ENCODE measurements at regions not wholly inside any gene's neighbourhood (a gene's known extent, or its start where the extent isn't known, plus 50 kb on each side); places are given as distances from the start of the nearest gene placed in this dataset.

GRCh38 chr6:132041706-132042105, 90.5 kb upstream of the CCN2 start:
- Histone ChIP-seq H3K9me3 (no peaks in the 10 kb centered on the region), H3K4me1 (no peaks in the 10 kb centered on the region), H3K27me3 (no peaks in the 10 kb centered on the region), H3K27ac (no peak overlapping the region), H3K4me3 (no peak overlapping the region), H3K36me3 (no peaks in the 10 kb centered on the region)
- WGBS, 5 donors: 90 to 94% (median 91%) methylated on average over 3 of the region's 3 CpGs
- no peak for DNase-seq
- TF ChIP-seq POLR2AphosphoS5 (IDR thresholded peaks at IDR 0.05) (no peak), POLR2A (IDR thresholded peaks at IDR 0.05) (no peak), EP300 (IDR thresholded peaks at IDR 0.05) (no peak)
- TF ChIP-seq, protein P1, sequence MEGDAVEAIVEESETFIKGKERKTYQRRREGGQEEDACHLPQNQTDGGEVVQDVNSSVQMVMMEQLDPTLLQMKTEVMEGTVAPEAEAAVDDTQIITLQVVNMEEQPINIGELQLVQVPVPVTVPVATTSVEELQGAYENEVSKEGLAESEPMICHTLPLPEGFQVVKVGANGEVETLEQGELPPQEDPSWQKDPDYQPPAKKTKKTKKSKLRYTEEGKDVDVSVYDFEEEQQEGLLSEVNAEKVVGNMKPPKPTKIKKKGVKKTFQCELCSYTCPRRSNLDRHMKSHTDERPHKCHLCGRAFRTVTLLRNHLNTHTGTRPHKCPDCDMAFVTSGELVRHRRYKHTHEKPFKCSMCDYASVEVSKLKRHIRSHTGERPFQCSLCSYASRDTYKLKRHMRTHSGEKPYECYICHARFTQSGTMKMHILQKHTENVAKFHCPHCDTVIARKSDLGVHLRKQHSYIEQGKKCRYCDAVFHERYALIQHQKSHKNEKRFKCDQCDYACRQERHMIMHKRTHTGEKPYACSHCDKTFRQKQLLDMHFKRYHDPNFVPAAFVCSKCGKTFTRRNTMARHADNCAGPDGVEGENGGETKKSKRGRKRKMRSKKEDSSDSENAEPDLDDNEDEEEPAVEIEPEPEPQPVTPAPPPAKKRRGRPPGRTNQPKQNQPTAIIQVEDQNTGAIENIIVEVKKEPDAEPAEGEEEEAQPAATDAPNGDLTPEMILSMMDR (IDR thresholded peaks at IDR 0.05): no peak
- intact Hi-C loops (cut with DNase I; ENCODE audit: low total_unique reads): no loop called here

GRCh38 chr6:132028029-132028428, 76.9 kb upstream of the CCN2 start:
- WGBS, 5 donors: 79 to 89% (median 87%) methylated on average over 1 of the region's 1 CpG
- H3K9me3 ChIP-seq: no peaks in the 10 kb centered on the region
- TF ChIP-seq POLR2A (IDR thresholded peaks at IDR 0.05) (no peak), POLR2AphosphoS5 (IDR thresholded peaks at IDR 0.05) (no peak), EP300 (IDR thresholded peaks at IDR 0.05) (no peak)
- TF ChIP-seq, protein P1 (IDR thresholded peaks at IDR 0.05): no peak
- H3K27me3 ChIP-seq: no peaks in the 10 kb centered on the region
- no peaks in the 10 kb centered on the region for H3K36me3 ChIP-seq
- intact Hi-C loops (cut with DNase I; ENCODE audit: low total_unique reads): no loop called here
- DNase-seq: no peak
- no peak overlapping the region for H3K27ac ChIP-seq
- no peak overlapping the region for H3K4me3 ChIP-seq
- no peaks in the 10 kb centered on the region for H3K4me1 ChIP-seq

GRCh38 chr6:132025468-132025867, 74.3 kb upstream of the CCN2 start:
- Histone ChIP-seq H3K36me3 (no peaks in the 10 kb centered on the region), H3K27ac (no peak overlapping the region), H3K4me3 (no peak overlapping the region), H3K4me1 (no peaks in the 10 kb centered on the region), H3K9me3 (no peaks in the 10 kb centered on the region), H3K27me3 (no peaks in the 10 kb centered on the region)
- DNase-seq: no peak
- intact Hi-C loops (cut with DNase I; ENCODE audit: low total_unique reads): no loop called here
- WGBS, 5 donors: 84 to 95% (median 91%) methylated on average over 5 of the region's 5 CpGs
- TF ChIP-seq POLR2AphosphoS5 (IDR thresholded peaks at IDR 0.05): no peak
- TF ChIP-seq EP300 (IDR thresholded peaks at IDR 0.05): no peak
- no peak for TF ChIP-seq POLR2A (IDR thresholded peaks at IDR 0.05)
- TF ChIP-seq, protein P1 (IDR thresholded peaks at IDR 0.05): no peak

GRCh38 chr6:132023490-132023889, 72.3 kb upstream of the CCN2 start:
- no peak for DNase-seq
- H3K36me3 ChIP-seq: no peaks in the 10 kb centered on the region
- no peaks in the 10 kb centered on the region for H3K27me3 ChIP-seq
- H3K27ac ChIP-seq: no peak overlapping the region
- H3K9me3 ChIP-seq: no peaks in the 10 kb centered on the region
- WGBS, 5 donors: 90 to 96% (median 96%) methylated on average over 5 of the region's 5 CpGs
- intact Hi-C loops (cut with DNase I; ENCODE audit: low total_unique reads): no loop called here
- no peak overlapping the region for H3K4me3 ChIP-seq
- peaks cover 0 to 5% (median 2%) of the 10 kb centered on the region in 4 donors for H3K4me1 ChIP-seq
- TF ChIP-seq EP300 (IDR thresholded peaks at IDR 0.05): no peak
- TF ChIP-seq POLR2AphosphoS5 (IDR thresholded peaks at IDR 0.05): no peak
- TF ChIP-seq, protein P1 (IDR thresholded peaks at IDR 0.05): no peak
- TF ChIP-seq POLR2A (IDR thresholded peaks at IDR 0.05): no peak

Data from stomach (tissue), 8 donors.